ENCODE measurements at regions not wholly inside any gene's neighbourhood (a gene's known extent, or its start where the extent isn't known, plus 50 kb on each side); places are given as distances from the start of the nearest gene placed in this dataset.

- no peak for TF ChIP-seq POU6F1 (CRISPR knock-in tag; IDR thresholded peaks at IDR 0.05; ENCODE audit: borderline replicate concordance, low read depth)
- no peak for TF ChIP-seq TCF4 (CRISPR knock-in tag; IDR thresholded peaks at IDR 0.05; ENCODE audit: borderline replicate concordance)
- TF ChIP-seq RARB (CRISPR knock-in tag; IDR thresholded peaks at IDR 0.05): no peak
- no peak for TF ChIP-seq CSDC2 (CRISPR knock-in tag; IDR thresholded peaks at IDR 0.05)
- TF ChIP-seq ARNTL (CRISPR knock-in tag; IDR thresholded peaks at IDR 0.05; ENCODE audit: borderline replicate concordance, low read depth): no peak
- TF ChIP-seq CSRNP3 (CRISPR knock-in tag; IDR thresholded peaks at IDR 0.05): no peak
- no peak for TF ChIP-seq TOX (CRISPR knock-in tag; IDR thresholded peaks at IDR 0.05; ENCODE audit: borderline replicate concordance)
- no peak for TF ChIP-seq TSHZ2 (CRISPR knock-in tag; IDR thresholded peaks at IDR 0.05)
- TF ChIP-seq ZNF70 (CRISPR knock-in tag; IDR thresholded peaks at IDR 0.05): no peak
- no peak for TF ChIP-seq ZFP3 (CRISPR knock-in tag; IDR thresholded peaks at IDR 0.05)
- TF ChIP-seq PATZ1 (CRISPR knock-in tag; IDR thresholded peaks at IDR 0.05; ENCODE audit: borderline replicate concordance): no peak
- no peak for TF ChIP-seq GLIS3 (CRISPR knock-in tag; IDR thresholded peaks at IDR 0.05)
Observed at GRCh38 chr3:89802881-89803280, 695.5 kb downstream of the EPHA3 start.

All from SK-N-SH treated with all-trans-retinoic acid at 6 μM for 48 hours (cell line).